ENCODE measurements at regions not wholly inside any gene's neighbourhood (a gene's known extent, or its start where the extent isn't known, plus 50 kb on each side); places are given as distances from the start of the nearest gene placed in this dataset.

DNA sequence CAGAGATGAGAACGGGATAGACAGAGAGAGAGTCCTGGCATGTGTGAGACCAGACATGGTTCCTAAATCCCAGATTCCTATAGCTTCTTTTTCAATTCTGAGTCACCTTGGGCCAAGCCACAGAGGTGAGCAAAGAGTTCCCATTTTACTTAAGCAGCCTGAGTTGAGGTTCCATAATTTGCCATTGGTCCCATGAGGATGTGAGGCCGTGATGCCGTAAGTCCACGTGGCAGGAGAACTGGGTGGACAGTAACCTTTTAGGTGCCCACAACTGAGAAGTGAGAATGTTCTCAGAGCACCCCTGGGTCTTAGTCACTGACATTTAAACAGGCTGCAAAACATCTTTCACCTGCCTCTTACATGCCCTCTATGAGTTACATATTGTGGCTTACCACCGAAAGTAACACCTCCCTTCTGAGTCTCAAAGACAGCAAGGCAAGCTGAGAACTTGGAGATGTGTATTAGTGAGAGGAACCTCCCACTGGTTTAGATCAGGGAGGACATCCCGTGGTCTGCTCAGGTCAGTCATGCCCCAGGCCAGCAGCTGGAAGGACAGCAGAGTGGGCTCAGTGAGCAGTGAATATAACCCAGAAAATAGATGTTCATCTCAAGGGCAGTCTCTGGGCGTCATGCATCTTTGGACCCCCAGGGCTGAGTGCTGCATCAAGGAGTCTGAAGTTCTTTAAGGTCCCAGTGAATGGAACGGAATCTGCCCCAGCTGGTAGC, 127.9 kb upstream of the LGALSL start:
- H3K9me3 ChIP-seq (ENCODE audit: control insufficient read depth, low read length): peaks cover 3% of the 10 kb centered on the region
- no peak for DNase-seq (ENCODE audit: low read depth)
- H3K9ac ChIP-seq (ENCODE audit: low read length): no peak overlapping the region
- peaks cover 24% of the 10 kb centered on the region for H3K4me1 ChIP-seq (ENCODE audit: control insufficient read depth, insufficient read depth, low read length)
- H3K27me3 ChIP-seq (replicated peaks; ENCODE audit: control insufficient read depth, insufficient read depth, low read length): peaks cover 9% of the 10 kb centered on the region
- H3K4me3 ChIP-seq (ENCODE audit: low read length): no peak overlapping the region
- no peaks in the 10 kb centered on the region for H3K36me3 ChIP-seq (ENCODE audit: control insufficient read depth, insufficient read depth, low read length, severe bottlenecking)

DNA sequence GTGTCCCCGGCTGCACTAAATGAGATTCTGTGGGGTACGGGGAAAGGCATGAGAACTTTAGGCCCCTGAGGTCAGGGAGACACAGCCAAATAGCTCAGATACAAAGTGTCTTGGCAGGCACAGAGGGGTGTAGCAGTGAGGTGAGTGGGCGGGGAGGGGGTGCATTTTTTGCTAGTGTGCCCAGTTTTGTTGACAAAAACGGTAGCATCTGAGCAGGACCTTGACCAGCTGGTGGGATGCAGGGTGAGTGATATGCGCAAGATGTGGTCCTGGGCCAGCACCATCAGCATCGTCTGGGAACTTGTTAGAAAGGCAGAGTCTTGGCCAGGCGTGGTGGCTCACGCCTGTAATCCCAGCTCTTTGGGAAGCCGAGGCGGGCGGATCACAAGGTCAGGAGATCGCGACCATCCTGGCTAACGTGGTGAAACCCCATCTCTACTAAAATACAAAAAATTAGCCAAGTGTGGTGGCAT, 127.3 kb upstream of the LGALSL start:
- H3K9me3 ChIP-seq (ENCODE audit: control insufficient read depth, low read length): no peaks in the 10 kb centered on the region
- no peak for DNase-seq (ENCODE audit: low read depth)

GRCh38 chr2:64327129-64327509, 126.8 kb upstream of the LGALSL start:
- Histone ChIP-seq H3K36me3 (ENCODE audit: control insufficient read depth, insufficient read depth, low read length, severe bottlenecking) (no peaks in the 10 kb centered on the region), H3K9ac (ENCODE audit: low read length) (no peak overlapping the region), H3K9me3 (ENCODE audit: control insufficient read depth, low read length) (no peaks in the 10 kb centered on the region), H3K4me1 (ENCODE audit: control insufficient read depth, insufficient read depth, low read length) (peaks cover 24% of the 10 kb centered on the region), H3K4me3 (ENCODE audit: low read length) (no peak overlapping the region), H3K27me3 (replicated peaks; ENCODE audit: control insufficient read depth, insufficient read depth, low read length) (peaks cover 6% of the 10 kb centered on the region)
- no peak for DNase-seq (ENCODE audit: low read depth)

More for the DNA sequence above, 127.3 kb upstream of the LGALSL start:
- Histone ChIP-seq H3K36me3 (ENCODE audit: control insufficient read depth, insufficient read depth, low read length, severe bottlenecking) (no peaks in the 10 kb centered on the region), H3K9ac (ENCODE audit: low read length) (no peak overlapping the region), H3K4me3 (ENCODE audit: low read length) (no peak overlapping the region), H3K27me3 (replicated peaks; ENCODE audit: control insufficient read depth, insufficient read depth, low read length) (peaks cover 9% of the 10 kb centered on the region), H3K4me1 (ENCODE audit: control insufficient read depth, insufficient read depth, low read length) (peaks cover 24% of the 10 kb centered on the region)

- Histone ChIP-seq H3K36me3 (ENCODE audit: control insufficient read depth, insufficient read depth, low read length, severe bottlenecking) (no peaks in the 10 kb centered on the region), H3K9ac (ENCODE audit: low read length) (no peak overlapping the region), H3K4me1 (ENCODE audit: control insufficient read depth, insufficient read depth, low read length) (peaks cover 28% of the 10 kb centered on the region), H3K9me3 (ENCODE audit: control insufficient read depth, low read length) (no peaks in the 10 kb centered on the region), H3K4me3 (ENCODE audit: low read length) (no peak overlapping the region), H3K27me3 (replicated peaks; ENCODE audit: control insufficient read depth, insufficient read depth, low read length) (no peaks in the 10 kb centered on the region)
- DNase-seq (ENCODE audit: low read depth): peak; percentile 15
Observed at GRCh38 chr2:64327510-64328414, 126.2 kb upstream of the LGALSL start.

DNA sequence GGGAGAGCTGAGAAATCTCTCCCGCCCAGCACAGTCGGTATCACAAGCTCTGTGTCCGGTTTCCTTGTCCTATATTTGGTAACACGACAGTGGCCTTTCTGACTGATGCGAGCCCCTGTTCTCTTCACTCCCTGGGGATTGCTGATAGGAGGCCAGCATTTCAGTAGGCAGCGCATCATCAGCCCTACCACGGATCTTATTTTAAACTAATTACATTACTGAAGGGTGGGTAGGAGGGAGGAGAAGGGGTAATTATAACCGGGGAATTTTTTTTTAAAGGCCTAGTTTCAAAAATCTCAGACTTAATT, 125.6 kb upstream of the LGALSL start:
- Histone ChIP-seq H3K4me3 (ENCODE audit: low read length) (no peak overlapping the region), H3K4me1 (ENCODE audit: control insufficient read depth, insufficient read depth, low read length) (peaks cover 28% of the 10 kb centered on the region), H3K9me3 (ENCODE audit: control insufficient read depth, low read length) (no peaks in the 10 kb centered on the region), H3K36me3 (ENCODE audit: control insufficient read depth, insufficient read depth, low read length, severe bottlenecking) (no peaks in the 10 kb centered on the region), H3K9ac (ENCODE audit: low read length) (no peak overlapping the region), H3K27me3 (replicated peaks; ENCODE audit: control insufficient read depth, insufficient read depth, low read length) (no peaks in the 10 kb centered on the region)
- DNase-seq (ENCODE audit: low read depth): no peak

DNA sequence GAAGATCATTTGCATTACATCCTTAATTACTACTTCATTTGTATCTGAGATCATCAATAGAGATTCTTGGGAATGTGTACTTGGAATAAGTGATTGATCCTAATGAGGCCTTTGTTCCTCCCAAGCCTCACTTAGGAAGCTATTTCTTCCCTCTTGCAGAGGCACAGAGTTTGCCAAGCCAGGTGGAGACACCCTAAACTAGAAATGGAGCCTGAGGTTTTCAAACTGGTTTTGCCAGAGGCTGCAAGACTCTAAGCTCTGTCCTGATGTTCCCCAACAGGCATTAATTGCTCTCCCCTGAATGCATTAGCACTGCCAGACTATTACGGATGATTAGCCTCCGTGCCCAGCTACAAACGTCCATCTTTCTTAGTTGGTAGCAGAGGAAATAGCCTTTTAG, 125.2 kb upstream of the LGALSL start:
- Histone ChIP-seq H3K4me1 (ENCODE audit: control insufficient read depth, insufficient read depth, low read length) (peaks cover 28% of the 10 kb centered on the region), H3K4me3 (ENCODE audit: low read length) (no peak overlapping the region), H3K36me3 (ENCODE audit: control insufficient read depth, insufficient read depth, low read length, severe bottlenecking) (no peaks in the 10 kb centered on the region), H3K9me3 (ENCODE audit: control insufficient read depth, low read length) (no peaks in the 10 kb centered on the region), H3K27me3 (replicated peaks; ENCODE audit: control insufficient read depth, insufficient read depth, low read length) (no peaks in the 10 kb centered on the region), H3K9ac (ENCODE audit: low read length) (peak overlapping the region; percentile 65)
- no peak for DNase-seq (ENCODE audit: low read depth)

DNA sequence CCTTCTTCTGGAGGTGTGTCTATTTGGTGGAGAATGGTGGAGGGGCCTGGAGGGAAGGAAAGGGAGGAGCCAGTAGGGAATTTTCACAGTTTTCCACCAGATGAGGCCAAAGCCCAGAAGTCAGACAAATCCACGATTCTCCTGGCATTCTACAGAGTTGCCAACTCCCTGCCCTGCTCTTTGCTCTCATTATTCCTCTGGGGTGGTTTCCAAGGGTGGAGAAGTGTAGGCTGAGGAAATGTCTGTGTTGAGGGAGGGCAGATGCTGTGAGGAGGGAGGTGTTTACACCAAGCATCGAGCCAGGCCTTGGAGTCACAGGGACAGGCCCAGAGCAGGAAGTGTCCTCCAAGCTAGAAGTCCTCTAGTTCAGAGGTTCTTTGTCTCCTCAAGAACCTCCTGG, 124.1 kb upstream of the LGALSL start:
- Histone ChIP-seq H3K9ac (ENCODE audit: low read length) (peak overlapping the region; percentile 65), H3K27me3 (replicated peaks; ENCODE audit: control insufficient read depth, insufficient read depth, low read length) (no peaks in the 10 kb centered on the region), H3K4me1 (ENCODE audit: control insufficient read depth, insufficient read depth, low read length) (peaks cover 28% of the 10 kb centered on the region), H3K9me3 (ENCODE audit: control insufficient read depth, low read length) (no peaks in the 10 kb centered on the region), H3K4me3 (ENCODE audit: low read length) (peak overlapping the region; percentile 75), H3K36me3 (ENCODE audit: control insufficient read depth, insufficient read depth, low read length, severe bottlenecking) (no peaks in the 10 kb centered on the region)
- DNase-seq (ENCODE audit: low read depth): peak; percentile 36

DNA sequence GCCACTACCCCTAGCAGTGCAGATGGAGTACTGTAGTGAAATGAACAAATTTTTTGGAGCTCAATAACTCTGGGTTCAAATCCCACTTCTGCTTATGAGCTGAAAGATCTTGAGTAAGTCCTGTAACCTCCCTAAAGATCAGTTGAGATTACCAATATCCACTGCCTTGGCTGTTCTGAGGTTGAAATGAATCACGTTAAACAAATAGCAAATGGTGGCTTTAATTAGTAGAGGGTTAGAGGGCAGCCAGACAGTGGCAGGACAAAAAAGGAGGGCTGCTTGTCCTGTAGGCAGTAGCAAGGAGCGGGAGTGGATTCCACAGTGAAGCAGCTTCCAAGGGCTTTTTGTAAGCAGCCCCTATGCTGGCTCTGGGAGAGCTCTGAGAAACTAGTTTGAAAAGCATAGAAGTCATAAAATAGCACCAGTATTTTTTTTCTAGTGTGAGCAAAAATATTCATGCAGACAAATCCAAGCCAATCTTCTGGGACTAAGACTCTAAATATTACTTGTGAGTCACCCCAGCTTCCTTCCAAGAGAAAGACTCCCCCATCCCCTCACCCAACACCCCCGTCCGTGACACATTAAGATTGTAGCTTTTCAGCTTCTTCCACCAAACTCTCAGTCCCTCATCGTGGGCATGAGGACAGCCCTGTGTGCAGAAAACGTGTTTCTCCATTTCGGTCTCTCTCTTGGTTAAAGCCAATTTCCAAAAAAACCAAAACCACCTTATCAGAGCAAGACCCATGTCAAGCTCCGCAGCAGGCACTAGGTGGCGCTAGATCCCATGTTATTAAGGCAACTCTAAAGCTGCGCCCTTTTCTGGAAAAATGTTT, 123.5 kb upstream of the LGALSL start:
- peak; percentile 96 for DNase-seq (ENCODE audit: low read depth)
- no peaks in the 10 kb centered on the region for H3K27me3 ChIP-seq (replicated peaks; ENCODE audit: control insufficient read depth, insufficient read depth, low read length)
- H3K9ac ChIP-seq (ENCODE audit: low read length): peak overlapping the region; percentile 65
- H3K36me3 ChIP-seq (ENCODE audit: control insufficient read depth, insufficient read depth, low read length, severe bottlenecking): no peaks in the 10 kb centered on the region
- peaks cover 26% of the 10 kb centered on the region for H3K4me1 ChIP-seq (ENCODE audit: control insufficient read depth, insufficient read depth, low read length)
- peak overlapping the region; percentile 75 for H3K4me3 ChIP-seq (ENCODE audit: low read length)
- no peaks in the 10 kb centered on the region for H3K9me3 ChIP-seq (ENCODE audit: control insufficient read depth, low read length)

DNA sequence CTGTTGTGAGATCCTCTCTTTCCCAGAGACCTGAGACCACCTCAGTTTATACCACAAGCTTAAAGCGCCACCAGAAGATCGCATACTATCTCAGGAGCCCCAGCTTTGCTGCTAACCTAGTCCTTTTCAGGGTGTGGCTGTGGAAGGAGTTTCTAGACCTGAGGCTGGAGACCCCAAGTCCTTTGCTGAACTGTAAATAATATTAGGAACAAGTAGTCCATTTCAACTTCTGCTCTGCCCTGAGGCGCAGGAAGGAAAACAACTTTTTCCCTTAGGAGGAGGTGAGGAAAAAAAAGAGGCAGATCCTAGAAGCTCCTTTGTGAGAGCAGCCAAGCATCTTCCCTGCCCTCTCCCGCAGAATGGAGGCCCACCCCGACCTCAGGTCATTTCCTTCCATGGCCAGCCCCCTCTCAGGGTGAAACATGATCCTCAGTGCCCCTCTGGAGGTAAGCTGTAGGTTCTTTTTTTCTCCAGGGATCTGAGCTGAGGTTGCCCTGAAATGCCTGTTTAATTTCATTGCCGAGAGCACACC, 122.8 kb upstream of the LGALSL start:
- Histone ChIP-seq H3K9ac (ENCODE audit: low read length) (no peak overlapping the region), H3K4me1 (ENCODE audit: control insufficient read depth, insufficient read depth, low read length) (peaks cover 22% of the 10 kb centered on the region), H3K9me3 (ENCODE audit: control insufficient read depth, low read length) (no peaks in the 10 kb centered on the region), H3K4me3 (ENCODE audit: low read length) (no peak overlapping the region), H3K36me3 (ENCODE audit: control insufficient read depth, insufficient read depth, low read length, severe bottlenecking) (no peaks in the 10 kb centered on the region), H3K27me3 (replicated peaks; ENCODE audit: control insufficient read depth, insufficient read depth, low read length) (no peaks in the 10 kb centered on the region)
- no peak for DNase-seq (ENCODE audit: low read depth)

DNA sequence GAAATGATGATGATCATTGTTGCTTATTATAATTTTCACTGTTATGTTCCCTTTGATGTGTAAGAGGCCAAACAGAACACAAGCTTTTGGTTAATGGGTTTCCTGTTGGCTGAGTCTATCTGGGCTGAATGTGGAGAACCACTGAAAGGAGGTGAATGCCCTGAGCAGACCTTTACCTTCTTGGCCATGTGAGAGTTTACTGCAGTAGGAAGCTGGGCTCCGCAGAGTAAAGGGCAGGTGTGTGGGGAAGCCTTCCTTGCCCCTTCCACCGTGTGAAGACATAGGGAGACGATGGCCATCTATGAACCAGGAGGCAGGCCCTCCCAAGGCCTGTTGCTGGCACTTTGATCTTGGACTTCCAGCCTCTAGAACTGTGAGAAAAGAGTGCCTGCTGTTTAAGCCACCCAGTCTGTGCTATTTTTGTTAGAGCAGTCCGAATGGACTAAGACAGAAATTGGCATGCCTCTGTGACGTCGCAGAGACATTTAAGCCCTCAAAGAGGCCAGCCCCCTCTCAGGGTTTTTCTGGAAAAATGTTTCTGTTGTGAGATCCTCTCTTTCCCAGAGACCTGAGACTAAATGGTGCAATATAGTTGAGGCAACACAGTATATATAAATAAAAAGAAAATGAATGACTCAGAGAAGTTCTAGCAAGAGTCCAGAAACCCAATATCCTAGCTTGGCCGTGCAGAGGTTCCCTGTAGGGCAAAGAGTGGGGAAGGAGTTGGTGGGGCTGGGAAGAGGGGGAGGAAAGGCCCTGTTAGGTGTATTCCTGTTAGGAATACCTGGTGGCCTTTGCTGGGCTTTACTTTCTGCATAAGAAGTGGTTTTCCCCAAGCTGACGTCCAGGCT, 121.9 kb upstream of the LGALSL start:
- peak; percentile 47 for DNase-seq (ENCODE audit: low read depth)
- Histone ChIP-seq H3K4me3 (ENCODE audit: low read length) (no peak overlapping the region), H3K9me3 (ENCODE audit: control insufficient read depth, low read length) (no peaks in the 10 kb centered on the region), H3K4me1 (ENCODE audit: control insufficient read depth, insufficient read depth, low read length) (peaks cover 22% of the 10 kb centered on the region), H3K27me3 (replicated peaks; ENCODE audit: control insufficient read depth, insufficient read depth, low read length) (no peaks in the 10 kb centered on the region), H3K36me3 (ENCODE audit: control insufficient read depth, insufficient read depth, low read length, severe bottlenecking) (no peaks in the 10 kb centered on the region), H3K9ac (ENCODE audit: low read length) (no peak overlapping the region)
